Karpas-422 (cell line): ENCODE measurements at regions not wholly inside any gene's neighbourhood (a gene's known extent, or its start where the extent isn't known, plus 50 kb on each side); places are given as distances from the start of the nearest gene placed in this dataset.

Experiments
- DNase-seq: peaks from one replicate; pipeline ENCODE4 v3.0.0-alpha.2; 2015
- H2AFZ ChIP-seq: fragments of 200-600 bp; sonication (generic); 2 replicates; pipeline ENCODE4 v1.6.1; 2014; ENCODE audit warnings: antibody characterized with exemption, low read length, mixed read lengths
- H3K27ac ChIP-seq: fragments of 200-600 bp; sonication (generic); 2 replicates; pipeline ENCODE4 v1.5.1; 2014; ENCODE audit warnings: mild to moderate bottlenecking, low read length, moderate library complexity
- H3K27me3 ChIP-seq: fragments of 200-600 bp; sonication (generic); 2 replicates; pipeline ENCODE4 v1.6.1; 2014; ENCODE audit warnings: low read length, mixed read lengths
- H3K36me3 ChIP-seq: fragments of 200-600 bp; sonication (generic); 2 replicates; pipeline ENCODE4 v1.6.1; 2014; ENCODE audit warnings: low read length, mixed read lengths; ENCODE audit not compliant: insufficient read depth
- H3K4me1 ChIP-seq: fragments of 200-600 bp; sonication (generic); 2 replicates; pipeline ENCODE4 v1.6.1; 2014; ENCODE audit warnings: mild to moderate bottlenecking, low read length, mixed read lengths
- H3K4me2 ChIP-seq: fragments of 200-600 bp; sonication (generic); 2 replicates; pipeline ENCODE4 v1.6.1; 2014; ENCODE audit warnings: low read length, low read depth, mild to moderate bottlenecking; ENCODE audit not compliant: poor library complexity, severe bottlenecking
- H3K4me3 ChIP-seq: fragments of 200-600 bp; sonication (generic); 2 replicates; pipeline ENCODE4 v1.5.1; 2014; ENCODE audit warnings: mild to moderate bottlenecking, antibody characterized with exemption, low read length, mixed read lengths
- H3K79me2 ChIP-seq: fragments of 200-600 bp; sonication (generic); 2 replicates; pipeline ENCODE4 v1.6.1; 2014; ENCODE audit warnings: mild to moderate bottlenecking, low read length, mixed read lengths
- H3K9ac ChIP-seq: fragments of 200-600 bp; sonication (generic); 2 replicates; pipeline ENCODE4 v1.6.0; 2014; ENCODE audit warnings: low read length
- H3K9me2 ChIP-seq: fragments of 200-600 bp; sonication (generic), shearing (Covaris generic); replicated peaks from 2 replicates; pipeline ENCODE4 v1.6.0; 2014; ENCODE audit warnings: mild to moderate bottlenecking, low read length, moderate library complexity; ENCODE audit not compliant: insufficient read depth
- H3K9me3 ChIP-seq: fragments of 300-700, 200-600 bp; sonication (generic); 2 replicates; pipeline ENCODE4 v1.6.1; 2014; ENCODE audit warnings: low read length, mixed read lengths
- H4K20me1 ChIP-seq: fragments of 200-600 bp; sonication (generic); 2 replicates; pipeline ENCODE4 v1.6.1; 2014; ENCODE audit warnings: mild to moderate bottlenecking, antibody characterized with exemption, low read length, low read depth; ENCODE audit not compliant: insufficient read depth

GRCh38 chr17:72425133-72425793 lies 304.4 kb downstream of the SOX9 start:
- no peaks in the 10 kb centered on the region for H3K79me2 ChIP-seq

GRCh38 chr17:72425794-72426168 lies 305.0 kb downstream of the SOX9 start:
- no peak for DNase-seq
- Histone ChIP-seq H3K27ac (no peak overlapping the region), H3K27me3 (no peaks in the 10 kb centered on the region), H3K9ac (no peak overlapping the region), H3K36me3 (no peaks in the 10 kb centered on the region), H3K4me2 (no peak overlapping the region), H3K9me3 (no peaks in the 10 kb centered on the region), H3K4me1 (peaks cover 42% of the 10 kb centered on the region), H3K9me2 (no peaks in the 10 kb centered on the region), H2AFZ (no peak overlapping the region), H3K79me2 (no peaks in the 10 kb centered on the region), H3K4me3 (no peak overlapping the region), H4K20me1 (no peaks in the 10 kb centered on the region)

More at GRCh38 chr17:72425133-72425793, 304.4 kb downstream of the SOX9 start:
- H3K27me3 ChIP-seq = no peaks in the 10 kb centered on the region
- no peak overlapping the region for H3K9ac ChIP-seq
- no peaks in the 10 kb centered on the region for H3K9me3 ChIP-seq
- H3K36me3 ChIP-seq = no peaks in the 10 kb centered on the region
- H3K27ac ChIP-seq = no peak overlapping the region
- no peak for DNase-seq
- H4K20me1 ChIP-seq = no peaks in the 10 kb centered on the region
- peaks cover 47% of the 10 kb centered on the region for H3K4me1 ChIP-seq
- no peak overlapping the region for H3K4me3 ChIP-seq
- H2AFZ ChIP-seq = no peak overlapping the region
- H3K4me2 ChIP-seq = no peak overlapping the region
- no peaks in the 10 kb centered on the region for H3K9me2 ChIP-seq

- H3K4me1 ChIP-seq = peaks cover 37% of the 10 kb centered on the region
- H3K79me2 ChIP-seq = no peaks in the 10 kb centered on the region
- H3K9ac ChIP-seq = no peak overlapping the region
- no peaks in the 10 kb centered on the region for H3K27me3 ChIP-seq
- DNase-seq = no peak
- no peak overlapping the region for H3K4me3 ChIP-seq
- H3K36me3 ChIP-seq = no peaks in the 10 kb centered on the region
- H4K20me1 ChIP-seq = no peaks in the 10 kb centered on the region
- H3K27ac ChIP-seq = no peak overlapping the region
- no peaks in the 10 kb centered on the region for H3K9me3 ChIP-seq
- H3K4me2 ChIP-seq = no peak overlapping the region
- H3K9me2 ChIP-seq = no peaks in the 10 kb centered on the region
- H2AFZ ChIP-seq = no peak overlapping the region
Observed at GRCh38 chr17:72426321-72426720, 305.5 kb downstream of the SOX9 start.

- H3K36me3 ChIP-seq = no peaks in the 10 kb centered on the region
- H3K27me3 ChIP-seq = no peaks in the 10 kb centered on the region
- H3K79me2 ChIP-seq = no peaks in the 10 kb centered on the region
- H3K9ac ChIP-seq = no peak overlapping the region
- peak; percentile 43 for DNase-seq
- no peak overlapping the region for H3K4me2 ChIP-seq
- no peak overlapping the region for H2AFZ ChIP-seq
- H3K4me3 ChIP-seq = no peak overlapping the region
- no peak overlapping the region for H3K27ac ChIP-seq
- no peaks in the 10 kb centered on the region for H3K9me3 ChIP-seq
- no peaks in the 10 kb centered on the region for H3K9me2 ChIP-seq
- no peaks in the 10 kb centered on the region for H4K20me1 ChIP-seq
- peaks cover 28% of the 10 kb centered on the region for H3K4me1 ChIP-seq
Observed at GRCh38 chr17:72426948-72427760, 306.3 kb downstream of the SOX9 start.

- Histone ChIP-seq H2AFZ (no peak overlapping the region), H3K27ac (no peak overlapping the region), H3K9ac (no peak overlapping the region), H3K9me2 (no peaks in the 10 kb centered on the region), H3K36me3 (no peaks in the 10 kb centered on the region), H3K79me2 (no peaks in the 10 kb centered on the region), H3K27me3 (no peaks in the 10 kb centered on the region), H3K4me3 (no peak overlapping the region), H3K4me2 (no peak overlapping the region), H3K9me3 (no peaks in the 10 kb centered on the region), H3K4me1 (peaks cover 22% of the 10 kb centered on the region), H4K20me1 (no peaks in the 10 kb centered on the region)
- DNase-seq = no peak
Observed at GRCh38 chr17:72427761-72428109, 306.9 kb downstream of the SOX9 start.

- no peaks in the 10 kb centered on the region for H3K36me3 ChIP-seq
- no peak overlapping the region for H3K4me2 ChIP-seq
- no peak overlapping the region for H2AFZ ChIP-seq
- peak; percentile 32 for DNase-seq
- no peak overlapping the region for H3K9ac ChIP-seq
- no peaks in the 10 kb centered on the region for H3K9me3 ChIP-seq
- no peaks in the 10 kb centered on the region for H4K20me1 ChIP-seq
- no peak overlapping the region for H3K4me3 ChIP-seq
- H3K9me2 ChIP-seq = no peaks in the 10 kb centered on the region
- no peaks in the 10 kb centered on the region for H3K79me2 ChIP-seq
- H3K27me3 ChIP-seq = no peaks in the 10 kb centered on the region
- H3K27ac ChIP-seq = no peak overlapping the region
- peaks cover 9% of the 10 kb centered on the region for H3K4me1 ChIP-seq
Observed at GRCh38 chr17:72429066-72429638, 308.3 kb downstream of the SOX9 start.

DNA sequence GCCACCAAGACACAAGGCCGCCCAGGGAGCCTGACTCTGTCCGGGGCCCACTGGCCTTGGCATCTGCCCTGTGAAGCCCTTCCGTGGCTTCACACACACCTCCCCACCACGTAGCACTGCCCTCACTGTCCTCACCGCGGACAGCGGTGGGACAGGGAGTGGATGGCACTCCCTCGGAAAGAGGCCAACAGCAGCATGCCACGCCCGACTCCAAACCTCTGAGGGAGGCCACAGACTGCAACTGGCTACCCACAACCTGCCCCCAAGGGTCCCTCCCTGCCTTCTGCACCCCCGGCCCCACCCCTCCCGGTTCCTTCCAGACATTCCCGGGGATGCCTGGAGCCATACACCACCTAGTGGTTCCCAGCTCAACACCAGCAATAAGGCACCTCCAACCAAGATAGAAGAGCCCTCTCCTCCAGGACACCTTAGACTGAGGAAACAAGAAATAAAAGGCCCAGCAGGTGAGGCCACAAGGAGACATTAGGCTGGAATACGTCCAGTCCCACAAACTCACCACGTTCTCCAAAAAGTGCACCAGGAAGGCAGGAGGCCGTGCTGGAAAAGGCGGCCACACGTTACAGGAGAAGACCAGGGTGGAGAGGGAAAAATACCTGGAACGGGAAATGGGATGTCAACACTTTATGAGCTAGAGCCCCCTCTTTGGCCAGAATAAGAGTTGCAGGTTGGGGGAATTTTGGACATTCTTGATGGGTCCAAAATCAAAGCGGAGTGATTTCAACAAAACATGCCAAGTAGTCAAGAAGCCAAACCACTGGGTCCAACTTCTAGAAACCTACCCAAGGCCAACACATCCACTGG lies 310.0 kb downstream of the SOX9 start:
- H3K27ac ChIP-seq = no peak overlapping the region
- H3K79me2 ChIP-seq = no peaks in the 10 kb centered on the region
- H3K36me3 ChIP-seq = no peaks in the 10 kb centered on the region
- H3K4me2 ChIP-seq = no peak overlapping the region
- no peak overlapping the region for H2AFZ ChIP-seq
- no peaks in the 10 kb centered on the region for H3K9me2 ChIP-seq
- no peaks in the 10 kb centered on the region for H3K27me3 ChIP-seq
- no peak overlapping the region for H3K9ac ChIP-seq
- H4K20me1 ChIP-seq = no peaks in the 10 kb centered on the region
- H3K4me1 ChIP-seq = peaks cover 9% of the 10 kb centered on the region
- DNase-seq = peak; percentile 44
- H3K4me3 ChIP-seq = no peak overlapping the region
- H3K9me3 ChIP-seq = no peaks in the 10 kb centered on the region

GRCh38 chr17:72432143-72432621 lies 311.4 kb downstream of the SOX9 start:
- Histone ChIP-seq H3K36me3 (no peaks in the 10 kb centered on the region), H4K20me1 (no peaks in the 10 kb centered on the region), H3K4me1 (peaks cover 5% of the 10 kb centered on the region), H3K9me2 (no peaks in the 10 kb centered on the region), H3K27ac (no peak overlapping the region), H3K9ac (no peak overlapping the region), H3K27me3 (no peaks in the 10 kb centered on the region), H2AFZ (no peak overlapping the region), H3K9me3 (no peaks in the 10 kb centered on the region), H3K4me2 (no peak overlapping the region), H3K4me3 (no peak overlapping the region), H3K79me2 (no peaks in the 10 kb centered on the region)
- DNase-seq = no peak
